GM19025 (cell line): ENCODE measurements at regions not wholly inside any gene's neighbourhood (a gene's known extent, or its start where the extent isn't known, plus 50 kb on each side); places are given as distances from the start of the nearest gene placed in this dataset.

ENCODE experiments used
- ATAC-seq: cut with Tn5 transposase; IDR thresholded peaks from one replicate; pipeline ENCODE4 v1.9.1; 2021; ENCODE audit warnings: mild to moderate bottlenecking, low read depth, moderate library complexity; ENCODE audit not compliant: unreplicated experiment

- no peak for ATAC-seq
Measured at GRCh38 chrX:7240929-7241328, 93.0 kb upstream of the PUDP start.

- ATAC-seq, result no peak
Measured at GRCh38 chrX:7235071-7235470, 87.1 kb upstream of the PUDP start.

- no peak for ATAC-seq
Measured at GRCh38 chrX:7233580-7234406, 85.8 kb upstream of the PUDP start.

- ATAC-seq, result no peak
Measured at GRCh38 chrX:7228226-7228625, 80.3 kb upstream of the PUDP start.

GRCh38 chrX:7225338-7225737, 77.4 kb upstream of the PUDP start:
- no peak for ATAC-seq

- no peak for ATAC-seq
Measured at GRCh38 chrX:7223271-7223670, 75.3 kb upstream of the PUDP start.

- no peak for ATAC-seq
Measured at GRCh38 chrX:7220121-7220520, 72.2 kb upstream of the PUDP start.

- no peak for ATAC-seq
Measured at GRCh38 chrX:7219153-7219705, 71.3 kb upstream of the PUDP start.

- ATAC-seq, result no peak
Measured at GRCh38 chrX:7218321-7219152, 70.6 kb upstream of the PUDP start.

- no peak for ATAC-seq
Measured at GRCh38 chrX:7216981-7217587, 69.1 kb upstream of the PUDP start.

GRCh38 chrX:7215842-7216241, 67.9 kb upstream of the PUDP start:
- ATAC-seq, result no peak

GRCh38 chrX:7214251-7214650, 66.3 kb upstream of the PUDP start:
- ATAC-seq, result no peak

- ATAC-seq, result no peak
Measured at GRCh38 chrX:7205037-7205577, 57.2 kb upstream of the PUDP start.

GRCh38 chrX:7204619-7205018, 56.7 kb upstream of the PUDP start:
- ATAC-seq, result no peak

GRCh38 chrX:7202206-7202605, 54.3 kb upstream of the PUDP start:
- ATAC-seq, result no peak

- no peak for ATAC-seq
Measured at GRCh38 chrX:7201496-7201895, 53.5 kb upstream of the PUDP start.

GRCh38 chrX:7198499-7198898, 50.5 kb upstream of the PUDP start:
- ATAC-seq, result no peak
